Panc1 (cell line): ENCODE measurements at regions not wholly inside any gene's neighbourhood (a gene's known extent, or its start where the extent isn't known, plus 50 kb on each side); places are given as distances from the start of the nearest gene placed in this dataset.

Experiments
- ATAC-seq: fragments of 200-7000 bp; cut with Tn5 transposase; 2 replicates; pipeline ENCODE4 v1.9.1; 2020; ENCODE audit warnings: mild to moderate bottlenecking, moderate library complexity
- BruUV-seq: library from RNA; stranded (reverse); fragments of 400-500 nt; replicated peaks from 2 replicates; lab custom pipeline; 2021; lab: Mats Ljungman, UMichigan
- CTCF ChIA-PET: fragments of 300-600 bp; sonication (Branson Sonifier 250); formaldehyde crosslinking; loops from one replicate; lab custom pipeline; 2022; ENCODE audit warnings: antibody characterized with exemption; lab: Charles Lee
- POLR2A ChIA-PET: fragments of 300-600 bp; sonication (Branson Sonifier 250); formaldehyde crosslinking; loops from one replicate; lab custom pipeline; 2022; ENCODE audit warnings: antibody characterized with exemption; lab: Charles Lee
- DNase-seq: peaks from one replicate; pipeline ENCODE4 v3.0.0-alpha.2; 2010; ENCODE audit warnings: low read depth, low spot score
- H3K27ac ChIP-seq: 2 replicates; pipeline ENCODE4 v1.5.1; 2011; ENCODE audit warnings: mild to moderate bottlenecking, low read length, inconsistent platforms
- H3K27me3 ChIP-seq: fragments of 200-500 bp; sonication (Bioruptor generic); 2 replicates; pipeline ENCODE4 v1.6.0; 2014; ENCODE audit warnings: low read length, inconsistent platforms; ENCODE audit not compliant: control insufficient read depth, insufficient read depth
- H3K36me3 ChIP-seq: fragments of 200-500 bp; sonication (Bioruptor generic); 2 replicates; pipeline ENCODE4 v1.5.1; 2014; ENCODE audit warnings: inconsistent platforms, mild to moderate bottlenecking, low read length, moderate library complexity; ENCODE audit not compliant: control insufficient read depth, insufficient read depth
- H3K4me1 ChIP-seq: 2 replicates; pipeline ENCODE4 v1.5.1; 2011; ENCODE audit warnings: inconsistent platforms, mild to moderate bottlenecking, low read length, moderate library complexity; ENCODE audit not compliant: control insufficient read depth, insufficient read depth
- H3K4me3 ChIP-seq, 2 experiments: 2 replicates each; pipeline ENCODE4 v1.5.1; 2011 to 2012; ENCODE audit warnings: low read depth in 2 of 2, low read length in 2 of 2, mild to moderate bottlenecking in 2 of 2, inconsistent platforms in 1 of 2, moderate library complexity in 1 of 2
- H3K9me3 ChIP-seq: fragments of 200-500 bp; sonication (Bioruptor generic); 2 replicates; pipeline ENCODE4 v1.5.1; 2014; ENCODE audit warnings: low read depth, mild to moderate bottlenecking, inconsistent platforms, low read length, moderate library complexity; ENCODE audit not compliant: control insufficient read depth, insufficient read depth
- CTCF ChIP-seq: fragments of 450-650 bp; IDR thresholded peaks from 2 replicates; pipeline ENCODE4 v1.5.1; 2017; ENCODE audit warnings: mild to moderate bottlenecking
- POLR2AphosphoS5 ChIP-seq: IDR thresholded peaks from 2 replicates; pipeline ENCODE4 v1.6.1; 2012; ENCODE audit warnings: mild to moderate bottlenecking, low read depth, low read length, moderate library complexity
- SIN3A ChIP-seq: IDR thresholded peaks from 2 replicates; pipeline ENCODE4 v1.6.1; 2012; ENCODE audit warnings: low read depth, mild to moderate bottlenecking, low read length, moderate library complexity, borderline replicate concordance; ENCODE audit not compliant: insufficient read depth
- TCF7L2 ChIP-seq: IDR thresholded peaks from 2 replicates; pipeline ENCODE4 v1.6.1; 2011; ENCODE audit warnings: mild to moderate bottlenecking, low read depth, low read length, inconsistent platforms
- in situ Hi-C: cut with HindIII; loops from 2 replicates; pipeline ENCODE4 v1.10.0; 2016; ENCODE audit warnings: low sequenced_read_pairs, low pct_unique_long_range_greater_than_20kb
- intact Hi-C: fragments of 100-400 bp; cut with micrococcal nuclease; formaldehyde crosslinking; loops from one replicate; pipeline ENCODE4 v1.10.0; 2022; ENCODE audit not compliant: unreplicated experiment
- TF ChIP-seq, protein P1 (sequence below), 2 experiments: IDR thresholded peaks; 2 replicates each; pipeline ENCODE4 v1.6.1; 2011 to 2012; ENCODE audit warnings: low read depth in 2 of 2, control low read depth in 1 of 2, low read length in 1 of 2, mild to moderate bottlenecking in 1 of 2, moderate library complexity in 1 of 2; ENCODE audit not compliant: insufficient read depth in 1 of 2

DNA sequence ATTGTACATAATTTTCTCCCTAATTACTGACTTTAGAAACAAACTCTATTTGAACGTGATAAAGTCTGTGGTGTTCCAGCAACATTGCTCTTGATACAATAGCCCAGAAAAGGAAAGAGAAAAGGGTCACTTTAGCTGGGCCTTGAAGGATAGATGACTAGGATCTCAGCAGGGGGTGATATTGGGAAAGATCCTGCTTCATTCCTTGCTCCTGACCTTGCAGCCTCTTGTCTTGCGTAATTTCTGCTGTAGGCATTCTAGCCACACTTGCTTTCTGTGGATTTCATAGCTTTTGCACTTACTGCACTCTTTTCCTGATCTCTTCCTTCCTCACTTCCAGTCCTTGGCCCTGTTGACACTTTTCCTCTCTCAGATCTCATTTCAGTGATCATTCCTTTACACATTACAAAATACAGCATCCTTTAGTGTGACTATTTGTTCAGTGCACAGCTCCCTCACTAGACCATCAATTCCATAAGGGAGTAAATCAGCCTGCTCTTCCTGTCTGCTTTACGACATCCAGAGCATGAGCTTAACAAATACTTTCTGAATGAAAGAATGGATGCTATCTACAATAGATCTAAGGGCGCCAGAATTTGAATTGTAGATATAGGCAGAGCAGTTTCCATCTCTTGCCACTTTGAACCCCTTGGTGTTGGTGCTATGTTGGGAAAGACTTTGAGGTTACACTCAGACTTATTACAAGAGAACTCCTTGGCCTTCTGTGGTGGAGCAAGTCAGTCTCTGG, 559.6 kb upstream of the MDFIC2 start:
- ChIA-PET POLR2A (no interaction called here), CTCF (no interaction called here)
- no peak for ATAC-seq
- intact Hi-C loops, result no loop called here
- no peaks in the 10 kb centered on the region for H3K27me3 ChIP-seq
- BruUV-seq, result no TSS peak
- H3K36me3 ChIP-seq, result no peaks in the 10 kb centered on the region
- in situ Hi-C loops, result no loop called here
- H3K4me3 ChIP-seq, result no peak overlapping the region
- H3K27ac ChIP-seq, result no peak overlapping the region
- TF ChIP-seq POLR2AphosphoS5 (no peak), SIN3A (no peak), TCF7L2 (no peak), CTCF (no peak)
- TF ChIP-seq, protein P1, sequence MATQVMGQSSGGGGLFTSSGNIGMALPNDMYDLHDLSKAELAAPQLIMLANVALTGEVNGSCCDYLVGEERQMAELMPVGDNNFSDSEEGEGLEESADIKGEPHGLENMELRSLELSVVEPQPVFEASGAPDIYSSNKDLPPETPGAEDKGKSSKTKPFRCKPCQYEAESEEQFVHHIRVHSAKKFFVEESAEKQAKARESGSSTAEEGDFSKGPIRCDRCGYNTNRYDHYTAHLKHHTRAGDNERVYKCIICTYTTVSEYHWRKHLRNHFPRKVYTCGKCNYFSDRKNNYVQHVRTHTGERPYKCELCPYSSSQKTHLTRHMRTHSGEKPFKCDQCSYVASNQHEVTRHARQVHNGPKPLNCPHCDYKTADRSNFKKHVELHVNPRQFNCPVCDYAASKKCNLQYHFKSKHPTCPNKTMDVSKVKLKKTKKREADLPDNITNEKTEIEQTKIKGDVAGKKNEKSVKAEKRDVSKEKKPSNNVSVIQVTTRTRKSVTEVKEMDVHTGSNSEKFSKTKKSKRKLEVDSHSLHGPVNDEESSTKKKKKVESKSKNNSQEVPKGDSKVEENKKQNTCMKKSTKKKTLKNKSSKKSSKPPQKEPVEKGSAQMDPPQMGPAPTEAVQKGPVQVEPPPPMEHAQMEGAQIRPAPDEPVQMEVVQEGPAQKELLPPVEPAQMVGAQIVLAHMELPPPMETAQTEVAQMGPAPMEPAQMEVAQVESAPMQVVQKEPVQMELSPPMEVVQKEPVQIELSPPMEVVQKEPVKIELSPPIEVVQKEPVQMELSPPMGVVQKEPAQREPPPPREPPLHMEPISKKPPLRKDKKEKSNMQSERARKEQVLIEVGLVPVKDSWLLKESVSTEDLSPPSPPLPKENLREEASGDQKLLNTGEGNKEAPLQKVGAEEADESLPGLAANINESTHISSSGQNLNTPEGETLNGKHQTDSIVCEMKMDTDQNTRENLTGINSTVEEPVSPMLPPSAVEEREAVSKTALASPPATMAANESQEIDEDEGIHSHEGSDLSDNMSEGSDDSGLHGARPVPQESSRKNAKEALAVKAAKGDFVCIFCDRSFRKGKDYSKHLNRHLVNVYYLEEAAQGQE (IDR thresholded peaks at IDR 0.05; ENCODE audit: insufficient read depth in 1 of 2, low read depth in 2 of 2, low read length in 1 of 2), result no peak
- no peaks in the 10 kb centered on the region for H3K9me3 ChIP-seq
- H3K4me1 ChIP-seq, result no peaks in the 10 kb centered on the region
- DNase-seq, result no peak

DNA sequence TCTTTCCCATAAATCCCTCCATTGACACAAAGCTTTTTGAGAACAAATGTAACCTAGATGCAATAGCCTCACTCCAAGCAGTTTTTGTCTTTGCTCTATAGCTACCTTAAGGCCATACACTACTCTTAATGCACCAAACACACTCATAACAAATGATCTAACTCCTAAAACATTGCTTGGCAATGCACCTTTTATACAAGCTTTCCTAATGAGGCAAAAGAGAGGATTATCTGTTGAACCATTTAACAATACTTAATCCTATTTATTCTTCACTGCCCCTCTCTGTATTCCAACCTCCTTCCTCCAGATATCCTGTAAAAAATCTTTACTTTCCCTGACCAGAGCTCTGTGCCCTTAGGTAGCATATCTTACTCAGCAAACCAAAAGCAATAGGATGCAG, 558.1 kb upstream of the MDFIC2 start:
- CTCF ChIA-PET, result no interaction called here
- H3K36me3 ChIP-seq, result no peaks in the 10 kb centered on the region
- DNase-seq, result no peak
- no peak for ATAC-seq
- BruUV-seq, result no TSS peak
- POLR2A ChIA-PET, result no interaction called here
- H3K27me3 ChIP-seq, result no peaks in the 10 kb centered on the region
- in situ Hi-C loops, result no loop called here
- no peak overlapping the region for H3K27ac ChIP-seq
- no peaks in the 10 kb centered on the region for H3K4me1 ChIP-seq
- intact Hi-C loops, result no loop called here
- no peak for TF ChIP-seq POLR2AphosphoS5
- TF ChIP-seq TCF7L2, result no peak
- TF ChIP-seq, protein P1 (IDR thresholded peaks at IDR 0.05; ENCODE audit: insufficient read depth in 1 of 2, low read depth in 2 of 2, low read length in 1 of 2), result no peak
- no peak for TF ChIP-seq CTCF
- no peak for TF ChIP-seq SIN3A
- no peak overlapping the region for H3K4me3 ChIP-seq
- no peaks in the 10 kb centered on the region for H3K9me3 ChIP-seq
